Right hindlimb (tissue), 1 donor: ENCODE measurements at regions not wholly inside any gene's neighbourhood (a gene's known extent, or its start where the extent isn't known, plus 50 kb on each side); places are given as distances from the start of the nearest gene placed in this dataset.
"Not testable (repeated sequence)": the region's sequence is repeated elsewhere in the genome, so short reads cannot be mapped to it uniquely, and the experiment has no call there.

Source experiments
- DNase-seq: peaks from one replicate; pipeline ENCODE4 v3.0.0-alpha.2; 2018

DNA sequence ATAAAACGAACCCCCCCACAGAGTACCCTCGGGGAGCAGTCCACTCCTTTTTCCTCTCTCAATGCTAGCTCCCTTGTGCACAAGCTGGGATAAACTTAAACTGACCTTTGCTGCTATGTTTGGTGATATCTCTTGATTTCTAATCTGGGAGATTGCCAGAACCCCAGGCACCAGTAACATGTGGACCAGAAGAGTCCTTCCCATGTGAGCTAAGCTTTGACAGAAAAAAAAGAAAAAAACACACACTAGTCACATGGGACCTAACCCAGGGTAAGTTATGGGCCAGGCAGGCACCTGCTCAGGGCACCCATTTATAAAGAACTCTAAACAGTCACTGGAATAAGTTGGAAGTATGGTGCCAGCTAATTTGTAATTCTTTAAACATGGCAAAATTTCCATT is 242.6 kb downstream of the EN1 start:
- DNase-seq = no peak

DNA sequence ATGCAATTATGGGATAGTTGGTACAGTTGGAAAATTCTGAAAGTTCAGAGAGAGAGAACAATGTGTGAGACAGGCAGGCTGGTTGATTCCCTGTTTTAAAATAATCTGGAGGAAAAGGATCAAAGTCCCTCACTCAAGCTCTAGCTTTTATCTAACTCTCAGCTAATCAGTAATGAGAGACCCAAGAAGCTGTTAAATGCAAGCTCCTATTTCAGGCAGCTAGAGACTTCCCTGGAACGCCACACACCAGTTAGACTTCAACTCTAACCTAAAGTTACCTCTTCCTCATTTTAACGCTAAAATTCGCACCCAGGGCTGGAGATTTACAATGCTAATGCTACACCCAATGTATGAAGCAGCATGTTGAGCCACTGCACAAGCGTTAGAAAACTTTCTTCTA is 243.1 kb downstream of the EN1 start:
- no peak for DNase-seq

DNA sequence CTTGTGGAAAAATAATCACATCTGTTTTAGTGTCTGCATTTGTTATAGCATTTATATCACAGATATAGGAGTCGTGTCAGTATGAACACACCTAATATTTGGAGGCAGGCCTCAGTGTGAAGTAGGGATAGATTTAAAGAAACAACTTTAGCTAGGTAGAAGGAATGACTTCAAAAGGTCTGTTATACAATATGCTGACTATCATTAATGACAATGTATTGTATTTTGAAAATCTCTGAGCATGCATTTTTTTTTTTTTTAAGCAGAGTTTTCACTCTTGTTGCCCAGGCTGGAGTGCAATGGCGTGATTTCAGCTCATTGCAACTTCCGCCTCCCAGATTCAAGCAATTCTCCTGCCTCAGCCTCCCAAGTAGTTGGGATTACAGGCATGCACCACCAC is 248.3 kb downstream of the EN1 start:
- DNase-seq = no peak

DNA sequence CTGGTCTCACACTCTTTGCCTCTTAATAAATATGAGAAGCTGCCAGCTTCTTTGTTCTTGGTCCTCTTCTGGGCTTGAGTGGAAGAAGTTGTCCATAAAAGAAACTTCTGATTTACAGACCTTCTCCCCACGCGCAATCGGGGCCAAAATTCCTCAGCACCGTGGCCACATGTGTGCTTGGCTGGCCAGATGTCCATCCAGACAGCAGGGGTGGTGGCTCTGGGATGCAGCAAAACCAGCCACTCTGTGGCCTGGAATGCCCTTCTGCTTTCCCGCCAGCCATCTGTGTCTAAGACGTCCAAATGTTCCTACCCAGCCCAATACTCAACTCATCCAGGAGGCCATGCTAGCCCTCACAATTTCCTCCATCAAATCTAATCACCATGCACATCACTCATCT is 250.8 kb downstream of the EN1 start:
- DNase-seq = no peak

DNA sequence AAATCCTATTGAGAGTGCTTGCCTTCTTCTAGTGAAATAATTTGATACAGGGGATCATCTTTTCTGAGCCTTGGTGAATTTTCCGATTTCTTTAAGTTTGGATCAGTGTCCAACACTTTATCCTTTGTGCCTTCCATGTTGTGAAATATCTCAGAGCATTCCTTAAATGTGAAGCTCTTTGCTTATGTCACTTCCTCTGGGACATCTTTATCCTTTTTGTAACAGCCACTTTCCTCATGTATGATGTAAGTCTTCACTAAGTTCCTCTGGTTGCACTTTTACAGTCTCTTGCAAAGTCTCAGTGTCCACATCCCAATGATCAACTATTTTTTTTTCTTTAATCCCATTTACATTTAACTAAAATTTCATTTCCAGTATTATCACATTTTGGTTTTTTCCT is 254.2 kb downstream of the EN1 start:
- no peak for DNase-seq

DNA sequence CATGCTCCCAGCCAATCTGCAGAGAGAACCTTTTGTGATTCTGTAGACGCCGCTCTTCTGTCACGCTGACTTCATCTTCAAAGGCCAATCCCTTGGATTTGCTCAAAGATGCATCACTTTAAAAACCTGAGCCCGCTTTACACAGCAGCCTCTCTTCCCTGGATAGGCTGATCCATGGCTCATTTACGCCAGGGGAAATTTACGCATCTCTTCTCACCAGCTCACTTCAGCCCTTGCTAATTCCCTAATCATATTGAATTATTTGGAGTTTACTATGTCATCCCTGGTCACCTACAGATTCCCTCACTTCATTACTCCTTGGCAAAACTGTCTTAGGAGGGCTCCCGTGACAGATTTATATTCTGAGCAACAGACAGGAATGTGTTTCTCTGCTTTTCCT is 256.2 kb downstream of the EN1 start:
- no peak for DNase-seq

DNA sequence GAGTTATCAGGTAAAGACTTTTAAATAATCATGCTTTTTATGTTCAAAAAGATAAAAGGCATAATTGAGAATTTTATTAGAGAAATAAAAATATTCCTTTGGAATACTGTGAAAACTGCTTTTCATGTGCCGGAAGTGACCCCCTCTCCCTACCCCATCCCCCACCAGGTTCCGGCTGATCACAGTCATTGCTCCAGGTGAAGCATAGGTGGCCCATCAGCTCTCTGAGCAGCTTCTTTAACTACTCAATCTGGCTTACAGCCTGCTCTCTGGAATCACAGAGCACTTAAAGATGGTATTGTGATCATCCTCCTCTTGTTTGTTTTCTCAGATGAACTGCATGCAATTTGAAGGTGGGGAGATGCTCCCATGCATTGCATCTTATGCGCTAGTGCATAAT is 257.7 kb downstream of the EN1 start:
- no peak for DNase-seq

DNA sequence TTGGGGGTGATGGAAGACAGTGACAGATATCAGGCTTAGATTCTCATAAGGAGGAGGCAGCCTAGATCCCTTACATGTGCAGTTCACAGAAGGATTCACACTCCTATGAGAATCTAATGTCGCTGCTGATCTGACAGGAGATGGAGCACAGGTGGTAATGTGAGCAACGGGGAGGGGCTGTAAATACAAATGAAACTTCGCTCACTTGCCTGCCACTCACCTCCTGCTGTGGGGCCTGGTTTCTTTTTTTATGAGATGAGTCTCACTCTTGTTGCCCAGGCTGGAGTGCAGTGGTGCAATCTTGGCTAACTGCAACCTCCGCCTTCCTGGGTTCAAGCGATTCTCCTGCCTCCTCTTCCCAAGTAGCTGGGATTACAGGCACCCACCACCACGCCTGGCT is 258.6 kb downstream of the EN1 start:
- DNase-seq = no peak

DNA sequence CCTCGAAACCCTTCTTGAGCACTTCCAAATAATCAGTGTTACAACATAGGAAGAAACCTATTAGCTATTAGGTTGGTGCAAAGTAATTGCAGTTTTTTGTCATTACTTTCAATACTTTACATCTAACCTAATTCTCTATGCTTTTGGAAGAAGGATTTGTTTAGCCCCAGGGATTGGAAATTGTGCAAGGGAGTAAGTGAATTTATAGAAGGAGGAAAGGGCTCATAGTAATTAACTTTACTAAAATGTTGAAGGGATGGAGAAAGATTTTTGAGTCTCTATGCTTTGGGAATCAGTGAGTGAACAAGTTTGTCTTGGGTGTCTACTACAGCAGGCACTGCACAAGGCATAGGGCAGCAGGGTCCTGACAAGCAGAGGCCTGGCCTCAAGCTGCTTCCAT is 261.1 kb downstream of the EN1 start:
- no peak for DNase-seq

DNA sequence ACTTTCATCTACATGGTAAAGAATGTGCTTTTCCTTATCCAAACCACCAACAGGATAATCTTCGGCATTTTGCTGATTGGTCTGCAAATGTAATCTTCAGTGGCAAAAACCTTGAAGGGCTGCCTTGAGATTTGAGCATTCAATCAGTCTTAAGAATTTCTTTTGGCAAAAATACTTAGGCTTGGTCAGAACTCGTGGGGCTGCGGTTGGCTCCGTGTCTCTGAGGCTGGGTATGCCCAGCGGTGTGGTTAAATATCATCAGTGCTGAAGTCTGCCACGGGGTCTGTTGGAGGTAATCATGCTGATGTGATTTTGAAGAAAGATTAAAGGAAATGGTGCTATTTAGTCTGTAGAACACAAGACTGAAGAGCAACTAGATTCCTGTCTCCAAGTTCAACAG is 262.6 kb downstream of the EN1 start:
- no peak for DNase-seq

DNA sequence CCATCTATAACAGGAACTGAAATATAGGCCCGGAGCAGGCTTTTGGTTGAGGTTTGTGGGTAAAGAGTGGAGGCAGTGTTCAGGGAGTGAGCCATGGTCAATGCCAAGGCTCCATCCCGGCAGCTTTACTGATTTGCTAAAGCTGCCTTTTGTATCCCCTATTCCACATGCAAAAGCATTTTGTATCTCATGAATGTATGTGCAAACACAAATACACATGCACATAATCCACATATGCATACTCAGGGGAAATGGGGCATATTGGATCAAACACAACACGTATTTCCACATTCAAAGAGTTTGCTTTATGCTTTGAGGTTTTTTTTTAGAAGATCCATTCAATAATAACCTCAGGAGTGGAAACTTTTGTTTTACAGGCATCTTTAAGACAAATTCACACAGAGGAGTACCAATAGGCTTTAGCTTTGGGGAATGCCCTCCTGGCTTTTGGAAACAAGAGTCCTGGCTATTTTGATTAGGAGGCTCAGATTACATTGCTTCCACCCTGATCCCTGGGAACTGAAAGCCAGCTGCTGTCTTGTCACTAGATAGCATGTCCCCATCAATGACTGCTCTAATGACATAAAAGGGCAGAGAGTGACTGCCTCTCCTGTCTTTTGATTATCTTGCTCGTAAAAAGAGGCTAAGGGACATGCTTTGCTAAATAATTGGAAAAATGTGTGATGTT is 263.2 kb downstream of the EN1 start:
- no peak for DNase-seq

DNA sequence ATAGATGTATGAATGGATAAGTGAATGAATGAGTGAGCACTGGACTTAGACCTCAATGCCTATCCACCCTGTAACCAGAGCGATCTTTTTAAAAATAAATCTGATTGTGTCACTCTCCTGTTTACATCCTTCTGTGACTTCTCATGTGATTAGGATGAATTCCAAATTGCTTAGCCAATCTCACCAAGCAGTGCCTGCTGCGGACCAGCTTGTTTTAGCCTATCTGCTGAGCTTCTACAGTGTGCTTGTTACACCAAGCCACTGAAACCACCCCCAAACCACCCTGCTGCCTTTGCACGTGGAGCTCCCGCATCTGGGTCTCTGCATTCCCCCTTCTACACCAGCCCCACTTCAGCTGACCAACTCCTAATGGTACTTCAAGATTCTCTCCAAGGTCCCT is 265.4 kb downstream of the EN1 start:
- DNase-seq = no peak

DNA sequence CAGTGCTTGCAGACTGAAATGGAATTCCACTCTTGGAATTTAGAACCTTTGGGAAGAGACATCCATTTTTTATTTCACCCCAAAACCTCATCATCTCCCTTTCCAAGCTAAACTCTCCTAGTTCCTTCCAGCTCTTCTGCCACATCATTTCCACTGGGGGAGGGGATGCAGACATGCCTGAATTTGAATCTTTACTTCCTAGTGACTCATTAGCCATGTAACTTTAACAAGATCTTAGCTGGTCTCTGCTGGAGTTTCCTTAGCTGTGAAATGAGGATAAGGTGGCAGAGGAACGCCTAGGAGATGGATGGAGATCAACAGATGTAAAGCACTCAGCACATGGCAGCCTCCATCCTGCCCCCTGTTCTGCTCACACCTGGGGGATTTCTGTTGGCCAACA is 266.8 kb downstream of the EN1 start:
- DNase-seq = no peak

DNA sequence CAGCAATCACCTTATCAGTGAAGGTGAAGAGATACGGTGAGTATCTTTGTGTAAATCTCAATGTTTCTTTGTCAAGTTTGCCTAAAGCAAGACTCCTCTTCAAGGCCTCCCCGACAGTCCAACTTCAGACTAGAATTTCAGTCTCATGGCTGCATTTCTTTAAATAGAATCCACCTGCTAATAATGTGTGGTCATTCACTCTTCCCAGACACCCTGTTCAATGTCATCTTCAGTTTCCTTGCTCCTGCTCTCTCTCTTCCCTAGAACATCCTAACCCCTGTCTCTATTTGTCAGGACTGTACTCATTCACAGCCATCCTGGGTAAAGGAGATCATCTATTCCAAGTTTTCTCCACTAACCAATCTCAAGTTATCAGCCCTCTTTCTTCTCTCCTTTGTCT is 267.3 kb downstream of the EN1 start:
- DNase-seq = no peak

DNA sequence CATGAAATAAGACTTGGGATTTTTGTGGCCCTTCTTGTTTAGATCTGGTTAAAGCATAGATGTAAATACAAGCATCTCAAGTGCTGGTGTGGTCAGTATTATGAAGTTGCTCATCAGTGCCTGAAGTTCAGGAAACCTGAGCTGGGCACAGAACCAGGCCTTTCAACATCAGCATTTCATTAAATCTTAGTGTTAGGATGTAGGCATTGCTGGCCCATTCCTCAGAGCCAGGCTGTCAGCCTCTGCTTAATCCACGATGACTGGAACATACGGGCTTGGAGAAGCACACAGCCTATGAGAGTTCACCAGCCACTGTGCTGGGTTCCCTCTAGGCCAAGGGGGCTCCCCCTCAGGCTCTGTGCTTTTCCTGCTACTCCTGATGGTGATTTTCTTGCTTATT is 270.2 kb downstream of the EN1 start:
- DNase-seq = no peak

DNA sequence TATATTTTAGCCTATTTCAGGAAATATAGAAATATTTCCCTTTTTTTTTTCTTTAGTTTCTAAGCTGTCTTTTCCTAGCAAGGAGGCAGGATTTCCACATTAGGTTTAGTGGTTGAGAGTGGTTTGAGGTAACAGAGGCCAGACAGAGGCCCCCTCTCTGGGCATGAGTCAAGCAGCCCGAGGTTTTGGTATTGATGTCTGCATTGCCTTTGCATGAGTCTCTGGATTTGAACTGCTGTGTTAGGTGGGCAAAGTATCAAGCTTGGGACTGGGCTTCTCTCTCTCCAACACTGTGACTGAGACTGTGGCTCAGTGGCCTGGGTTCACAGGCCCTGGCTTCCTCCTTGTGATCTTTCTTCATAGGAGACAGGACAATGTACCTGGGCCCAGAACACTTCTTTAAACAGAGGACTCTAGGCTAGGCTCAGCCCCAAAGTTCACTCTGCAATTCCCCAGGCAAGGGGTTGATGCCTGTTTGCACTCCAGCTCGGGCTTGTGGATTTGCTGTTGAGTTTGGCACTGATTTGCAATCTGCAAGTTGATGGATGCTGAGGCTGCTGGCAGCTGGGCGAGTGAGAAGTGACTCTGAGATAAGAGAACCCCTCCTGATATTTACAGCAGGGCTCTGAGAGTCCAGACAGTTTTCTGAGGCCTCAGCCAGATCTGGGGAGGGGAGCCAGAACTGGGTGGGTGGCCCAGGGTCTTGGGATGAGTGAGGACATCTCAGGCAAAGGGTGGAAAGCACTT is 271.2 kb downstream of the EN1 start:
- DNase-seq = peak; percentile 27

DNA sequence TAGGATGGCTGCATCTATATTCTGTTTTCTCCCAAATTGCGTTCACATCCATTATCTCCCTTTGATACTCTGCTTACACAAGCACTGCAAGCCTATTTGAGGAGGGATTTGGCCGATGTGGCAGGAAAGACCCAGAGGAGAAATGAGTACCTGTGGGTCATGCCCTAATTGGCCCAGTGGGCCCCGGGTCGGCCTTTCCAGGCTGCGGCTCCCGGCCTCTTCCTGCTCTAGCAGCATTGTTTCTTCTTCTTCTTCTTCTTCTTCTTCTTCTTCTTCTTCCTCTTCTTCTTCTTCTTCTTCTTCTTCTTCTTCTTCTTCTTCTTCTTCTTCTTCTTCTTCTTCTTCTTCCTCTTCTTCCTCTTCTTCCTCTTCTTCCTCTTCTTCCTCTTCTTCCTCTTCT is 275.1 kb downstream of the EN1 start:
- not testable (repeated sequence) for DNase-seq

DNA sequence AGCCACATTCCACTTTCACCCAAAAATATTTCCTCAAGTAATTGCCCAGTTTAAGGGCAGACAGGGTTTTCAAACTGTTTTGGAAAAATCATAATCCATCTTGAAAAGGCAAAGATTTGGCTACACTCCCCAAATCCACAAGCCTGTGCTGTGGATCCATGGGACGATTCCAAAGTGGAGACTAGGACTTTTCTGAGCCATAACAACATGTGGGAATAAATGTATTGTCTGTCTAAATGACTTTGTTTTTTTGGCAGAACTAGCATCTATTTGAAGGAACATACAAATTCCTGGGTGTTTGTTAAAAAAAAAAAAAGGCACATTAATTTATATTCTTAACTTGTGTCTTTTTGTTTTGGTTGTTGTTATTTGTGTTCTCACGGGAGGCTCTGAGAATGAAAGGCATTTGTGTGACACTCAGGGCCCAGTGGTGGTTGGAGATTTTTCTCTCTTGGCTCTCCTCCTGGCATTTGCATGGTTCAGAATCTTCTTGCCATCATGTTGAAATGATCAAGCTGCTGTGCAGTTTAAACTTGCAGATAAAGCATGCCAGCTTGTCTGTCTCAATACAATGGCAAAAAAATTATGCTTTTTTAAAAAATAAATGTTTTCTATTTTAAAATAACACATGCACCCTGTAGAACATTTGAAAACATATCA is 277.4 kb downstream of the EN1 start:
- DNase-seq = no peak

DNA sequence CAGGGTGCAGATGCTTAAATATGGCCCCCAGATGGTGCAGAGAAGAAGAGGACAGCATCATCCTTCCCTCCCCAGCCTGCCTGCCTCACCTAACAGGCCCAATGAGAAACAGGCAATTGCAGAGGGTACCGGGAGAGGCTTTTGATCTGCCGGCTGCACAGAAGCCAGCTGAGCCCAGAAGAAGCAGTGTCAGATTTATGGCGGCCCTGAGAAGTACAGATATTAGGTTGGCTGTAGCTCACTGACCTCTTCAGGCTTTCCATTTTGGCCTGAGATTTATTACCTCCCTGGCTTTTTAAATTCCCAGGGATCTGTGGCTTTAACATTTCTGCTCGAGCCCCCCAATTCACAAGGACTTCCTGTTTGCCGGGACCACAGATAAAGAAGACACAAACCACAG is 278.7 kb downstream of the EN1 start:
- no peak for DNase-seq

DNA sequence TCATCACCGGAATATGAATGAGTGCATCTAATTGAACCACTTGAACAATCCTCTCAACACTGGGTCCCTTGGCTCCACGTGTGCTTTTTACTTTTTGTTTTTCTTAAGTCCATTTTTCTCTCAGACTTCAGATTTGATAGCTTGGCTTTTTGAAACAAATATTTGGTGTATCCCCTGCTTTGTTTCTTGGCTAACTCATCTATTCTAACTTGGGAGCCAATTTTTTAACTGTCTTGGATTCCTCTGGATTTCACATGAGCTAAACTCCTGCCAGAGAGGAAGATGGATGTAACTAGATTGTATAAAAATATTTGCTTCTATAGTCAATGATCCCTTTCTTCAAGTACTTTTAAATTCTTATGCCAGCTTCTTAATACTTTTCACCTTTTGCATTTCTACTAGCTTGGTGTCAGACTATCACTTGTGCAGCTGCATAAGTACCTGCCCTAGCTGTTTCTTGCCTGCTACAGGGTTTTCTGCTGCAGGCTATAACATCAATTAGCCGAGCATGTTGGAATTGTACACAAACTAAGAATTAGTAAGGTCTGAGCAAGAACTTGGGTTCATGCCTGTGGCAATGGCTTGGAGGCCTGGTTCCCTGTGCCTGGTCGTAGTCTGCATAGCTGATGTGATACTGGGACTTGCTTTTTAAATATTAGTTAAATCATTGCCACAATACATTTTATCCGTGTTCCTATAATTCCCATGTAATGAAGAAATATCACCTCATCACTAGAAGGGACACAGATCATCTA is 281.5 kb downstream of the EN1 start:
- DNase-seq = no peak

DNA sequence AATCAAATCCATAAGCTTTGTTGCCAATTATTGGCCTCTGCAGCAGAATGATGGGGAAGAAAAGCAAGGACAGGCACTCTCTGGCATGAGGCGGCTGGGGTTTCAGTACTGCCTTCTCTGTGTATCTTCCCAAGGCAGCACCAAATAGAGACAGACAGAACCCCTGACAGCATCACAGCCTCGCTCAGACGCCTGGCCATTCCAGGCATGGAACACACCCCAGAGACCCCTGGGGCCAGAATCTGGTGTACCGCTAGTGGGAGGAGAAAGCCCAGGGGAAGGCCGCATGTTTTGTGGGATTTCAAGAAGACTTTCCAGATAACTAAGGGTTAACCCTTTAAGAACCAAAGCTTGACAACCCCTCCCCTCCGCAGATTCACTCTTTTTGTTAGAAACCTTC is 282.1 kb downstream of the EN1 start:
- DNase-seq = no peak

DNA sequence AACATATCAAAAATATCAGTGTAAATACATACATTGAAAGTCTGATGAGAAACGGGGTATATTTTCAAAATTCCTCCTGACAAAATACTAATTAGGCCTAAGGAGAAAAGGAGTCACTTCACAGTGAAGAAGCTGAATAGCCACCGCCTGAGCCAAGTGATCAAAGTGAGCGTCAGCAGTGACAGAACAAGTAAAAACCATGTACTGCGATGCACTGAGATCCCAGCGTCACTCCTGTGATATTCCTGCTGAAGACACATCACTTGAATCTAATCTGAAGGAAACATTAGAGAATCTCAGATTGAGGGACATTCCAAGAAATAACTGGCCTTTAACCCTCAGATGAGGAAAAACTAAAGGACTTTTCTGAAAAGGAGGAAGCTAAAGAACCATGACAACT is 285.3 kb downstream of the EN1 start:
- DNase-seq = no peak

DNA sequence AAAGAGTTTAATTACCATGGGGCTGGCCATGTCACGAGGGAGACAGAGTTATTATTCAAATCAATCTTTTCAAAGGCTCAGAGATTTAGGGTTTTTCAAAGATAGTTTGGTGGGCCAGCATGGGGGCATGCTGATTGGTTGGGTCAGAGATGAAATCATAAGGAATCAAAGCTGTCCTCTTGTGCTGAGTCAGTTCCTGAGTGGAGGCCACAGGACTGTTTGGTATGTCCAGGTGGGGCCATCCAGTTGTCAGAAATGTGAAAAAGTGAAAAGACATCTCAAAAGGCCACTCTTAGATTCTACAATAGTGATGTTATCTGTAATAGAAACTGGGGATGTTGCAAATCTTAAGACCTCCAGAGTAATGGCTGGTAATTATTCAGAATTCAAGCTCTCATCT is 288.6 kb downstream of the EN1 start:
- no peak for DNase-seq

DNA sequence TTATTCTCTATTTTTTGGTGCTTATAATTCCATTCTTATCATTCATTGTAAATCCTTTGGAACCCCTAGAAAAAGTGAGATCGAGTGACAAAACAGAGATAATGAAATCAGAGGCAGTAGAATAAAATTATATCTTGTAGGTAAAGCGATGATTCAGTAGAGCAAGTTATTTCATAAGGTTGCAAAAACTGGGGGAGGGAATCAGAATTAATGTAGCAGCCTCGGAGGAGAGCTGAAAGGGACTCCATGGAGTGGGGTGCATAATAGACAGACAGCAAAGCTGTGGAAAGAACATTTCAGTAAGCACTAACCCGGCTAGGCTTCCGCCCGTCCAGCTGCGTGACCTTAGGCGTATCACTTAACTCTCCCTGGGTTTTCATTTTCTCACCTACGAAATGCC is 289.7 kb downstream of the EN1 start:
- no peak for DNase-seq
